AG10803 (cell line): ENCODE measurements at regions not wholly inside any gene's neighbourhood (a gene's known extent, or its start where the extent isn't known, plus 50 kb on each side); places are given as distances from the start of the nearest gene placed in this dataset.

Source experiments
- DNase-seq: peaks from one replicate; pipeline ENCODE4 v3.0.0; 2010; ENCODE audit warnings: low read depth
- H3K4me3 ChIP-seq: 2 replicates; pipeline ENCODE4 v1.5.1; 2011; ENCODE audit warnings: mild to moderate bottlenecking, low read length, control low read depth
- TF ChIP-seq, protein P1 (sequence below): conservative IDR thresholded peaks from 2 replicates; pipeline ENCODE4 v1.5.1; 2011; ENCODE audit warnings: mild to moderate bottlenecking, low read length, control low read depth, inconsistent platforms

DNA sequence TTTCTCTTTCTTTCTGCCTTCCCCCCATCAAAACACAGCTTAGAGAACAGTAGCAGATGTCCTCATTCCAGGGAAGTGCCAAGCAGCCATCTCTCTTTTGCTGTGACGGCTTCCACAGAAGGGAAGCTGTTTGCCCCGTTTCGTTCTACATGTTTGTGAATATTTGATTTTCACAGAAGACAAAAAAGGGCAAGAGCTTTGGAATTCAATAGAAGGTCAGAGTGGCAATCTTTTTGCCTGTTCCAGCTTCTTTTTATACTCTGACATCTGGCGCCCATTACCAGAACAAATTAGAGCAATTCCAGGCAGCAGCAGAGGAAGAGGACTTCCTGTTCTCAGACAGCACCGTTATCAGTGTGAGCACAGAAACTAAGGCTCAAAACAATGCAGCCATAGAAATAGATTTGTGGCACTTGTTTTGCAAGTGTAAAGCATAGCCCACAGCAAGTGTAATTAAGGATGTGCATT lies 79.0 kb upstream of the CDH19 start:
- H3K4me3 ChIP-seq = no peak overlapping the region
- TF ChIP-seq, protein P1, sequence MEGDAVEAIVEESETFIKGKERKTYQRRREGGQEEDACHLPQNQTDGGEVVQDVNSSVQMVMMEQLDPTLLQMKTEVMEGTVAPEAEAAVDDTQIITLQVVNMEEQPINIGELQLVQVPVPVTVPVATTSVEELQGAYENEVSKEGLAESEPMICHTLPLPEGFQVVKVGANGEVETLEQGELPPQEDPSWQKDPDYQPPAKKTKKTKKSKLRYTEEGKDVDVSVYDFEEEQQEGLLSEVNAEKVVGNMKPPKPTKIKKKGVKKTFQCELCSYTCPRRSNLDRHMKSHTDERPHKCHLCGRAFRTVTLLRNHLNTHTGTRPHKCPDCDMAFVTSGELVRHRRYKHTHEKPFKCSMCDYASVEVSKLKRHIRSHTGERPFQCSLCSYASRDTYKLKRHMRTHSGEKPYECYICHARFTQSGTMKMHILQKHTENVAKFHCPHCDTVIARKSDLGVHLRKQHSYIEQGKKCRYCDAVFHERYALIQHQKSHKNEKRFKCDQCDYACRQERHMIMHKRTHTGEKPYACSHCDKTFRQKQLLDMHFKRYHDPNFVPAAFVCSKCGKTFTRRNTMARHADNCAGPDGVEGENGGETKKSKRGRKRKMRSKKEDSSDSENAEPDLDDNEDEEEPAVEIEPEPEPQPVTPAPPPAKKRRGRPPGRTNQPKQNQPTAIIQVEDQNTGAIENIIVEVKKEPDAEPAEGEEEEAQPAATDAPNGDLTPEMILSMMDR = no peak
- no peak for DNase-seq

DNA sequence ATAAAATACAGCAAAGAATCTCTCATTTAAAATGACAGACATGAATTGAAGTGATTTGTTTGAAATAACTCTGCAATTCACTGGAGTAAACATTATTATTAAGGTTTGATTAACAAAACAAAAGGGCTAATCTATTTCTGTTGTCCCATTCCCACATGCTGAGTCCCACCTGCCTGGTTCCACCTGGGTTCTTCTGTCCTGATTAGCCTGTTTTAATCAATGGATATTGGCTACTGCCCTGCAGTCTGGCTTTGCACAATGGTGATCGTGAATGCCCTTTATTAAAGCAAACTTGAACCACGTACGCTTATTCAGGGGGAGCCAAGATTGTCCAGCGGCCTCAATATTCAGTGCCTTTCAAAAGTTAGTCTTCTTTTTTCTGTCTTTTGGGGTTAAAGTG lies 72.8 kb upstream of the CDH19 start:
- no peak overlapping the region for H3K4me3 ChIP-seq
- DNase-seq = no peak
- TF ChIP-seq, protein P1 = no peak

DNA sequence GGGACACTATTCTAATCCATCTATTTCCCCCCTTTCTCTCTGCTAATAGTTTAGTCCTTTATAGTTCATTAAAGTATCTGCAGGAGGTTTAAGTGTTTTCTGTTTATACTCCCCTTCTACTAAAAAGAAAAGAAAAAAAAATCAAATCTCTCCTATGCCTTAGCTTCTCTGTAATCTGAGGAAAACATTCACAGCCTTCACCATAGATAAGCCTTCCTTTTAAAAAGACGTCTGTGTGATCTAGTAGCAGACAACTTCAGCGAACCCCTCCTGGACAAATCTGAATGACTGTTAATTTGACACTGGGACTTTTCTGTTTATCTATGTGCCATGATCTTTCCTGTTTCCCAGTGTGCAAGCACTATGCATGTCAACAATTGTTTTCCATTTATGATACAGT lies 70.4 kb upstream of the CDH19 start:
- no peak overlapping the region for H3K4me3 ChIP-seq
- TF ChIP-seq, protein P1 = no peak
- no peak for DNase-seq

DNA sequence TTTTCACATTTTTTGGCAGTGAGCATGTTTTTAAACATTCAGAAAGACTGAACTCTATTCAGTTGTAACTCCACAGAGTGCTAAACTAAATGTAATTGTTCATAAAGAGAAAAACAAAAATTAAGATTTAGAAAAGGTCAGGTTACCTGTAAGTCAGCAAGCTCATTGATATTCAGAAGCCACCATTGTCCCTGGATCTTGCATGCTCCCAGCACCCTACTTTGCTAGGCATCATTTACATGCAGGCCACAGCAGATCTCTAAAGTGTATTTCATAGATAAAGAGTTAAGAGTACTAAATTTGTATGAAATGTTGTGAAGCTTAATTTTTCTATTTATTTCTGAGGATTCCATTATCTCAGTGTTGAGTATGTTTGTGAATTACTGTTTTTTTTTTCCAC lies 64.8 kb upstream of the CDH19 start:
- H3K4me3 ChIP-seq = no peak overlapping the region
- TF ChIP-seq, protein P1 = no peak
- no peak for DNase-seq

GRCh38 chr18:66662632-66663031 lies 58.7 kb upstream of the CDH19 start:
- no peak overlapping the region for H3K4me3 ChIP-seq
- TF ChIP-seq, protein P1 = no peak
- DNase-seq = no peak

DNA sequence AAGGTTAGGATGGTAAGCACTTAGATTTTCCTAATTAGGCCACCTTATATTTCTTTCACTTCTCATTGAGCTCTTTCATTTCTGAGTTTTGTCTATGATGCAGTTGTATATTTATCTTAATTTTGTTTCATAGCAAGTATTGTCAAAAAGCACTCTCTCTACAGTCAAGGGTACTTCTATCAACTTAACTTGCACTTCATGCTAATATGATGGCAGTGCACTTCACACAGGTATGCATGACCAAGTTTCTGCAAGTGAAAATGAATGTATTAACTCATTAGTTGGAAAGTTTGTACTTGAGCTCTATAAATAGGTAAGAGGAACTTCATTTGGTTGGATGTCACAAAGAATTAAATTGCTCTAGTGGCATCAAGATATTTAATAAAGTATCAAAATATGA lies 51.5 kb upstream of the CDH19 start:
- TF ChIP-seq, protein P1 = no peak

More for the DNA sequence above, 51.5 kb upstream of the CDH19 start:
- H3K4me3 ChIP-seq = no peak overlapping the region
- no peak for DNase-seq
